GM12891 (cell line): ENCODE measurements at regions not wholly inside any gene's neighbourhood (a gene's known extent, or its start where the extent isn't known, plus 50 kb on each side); places are given as distances from the start of the nearest gene placed in this dataset.

ENCODE experiments used
- POLR2A ChIP-seq: IDR thresholded peaks from 2 replicates; pipeline ENCODE4 v1.6.1; 2011; ENCODE audit warnings: low read depth, low read length, control low read depth
- POLR2AphosphoS5 ChIP-seq: IDR thresholded peaks from 2 replicates; pipeline ENCODE4 v1.6.1; 2011; ENCODE audit warnings: low read depth, low read length, control low read depth
- POU2F2 ChIP-seq: IDR thresholded peaks from 2 replicates; pipeline ENCODE4 v1.6.1; 2011; ENCODE audit warnings: low read depth, mild to moderate bottlenecking, control low read depth, low read length, moderate library complexity
- SPI1 ChIP-seq: IDR thresholded peaks from 2 replicates; pipeline ENCODE4 v1.6.1; 2011; ENCODE audit warnings: low read depth, low read length, control low read depth
- TAF1 ChIP-seq: IDR thresholded peaks from 2 replicates; pipeline ENCODE4 v1.6.1; 2011; ENCODE audit warnings: low read depth, low read length, control low read depth

GRCh38 chrX:138082896-138083295 lies 517.0 kb downstream of the ZIC3 start:
- TF ChIP-seq TAF1 (no peak), POLR2A (no peak), SPI1 (no peak), POLR2AphosphoS5 (no peak), POU2F2 (no peak)
